SU-DHL-6 (cell line): ENCODE measurements at regions not wholly inside any gene's neighbourhood (a gene's known extent, or its start where the extent isn't known, plus 50 kb on each side); places are given as distances from the start of the nearest gene placed in this dataset.

Experiments used
- H2AFZ ChIP-seq: fragments of 200-600 bp; sonication (generic); 2 replicates; pipeline ENCODE4 v1.6.1; 2014; ENCODE audit warnings: low read depth, mild to moderate bottlenecking, moderate library complexity, mixed read lengths, antibody characterized with exemption, low read length; ENCODE audit not compliant: severe bottlenecking
- H3F3A ChIP-seq: fragments of 200-600 bp; shearing (Covaris generic); 2 replicates; pipeline ENCODE4 v1.6.0; 2016; ENCODE audit warnings: antibody characterized with exemption, mild to moderate bottlenecking; ENCODE audit not compliant: insufficient read depth
- H3K27ac ChIP-seq: fragments of 200-600 bp; sonication (generic); 2 replicates; pipeline ENCODE4 v1.5.1; 2016; ENCODE audit warnings: low read depth, mild to moderate bottlenecking, low read length, moderate library complexity, mixed read lengths
- H3K27me3 ChIP-seq: fragments of 200-600 bp; sonication (generic), shearing (Covaris generic); 2 replicates; pipeline ENCODE4 v1.6.0; 2014; ENCODE audit warnings: mild to moderate bottlenecking, low read length
- H3K36me3 ChIP-seq: fragments of 200-600 bp; sonication (generic); 2 replicates; pipeline ENCODE4 v1.6.1; 2014; ENCODE audit warnings: mild to moderate bottlenecking, low read length, mixed read lengths
- H3K4me2 ChIP-seq: fragments of 300-600, 200-600 bp; shearing (Covaris generic), sonication (generic); 2 replicates; pipeline ENCODE4 v1.6.0; 2014; ENCODE audit warnings: low read length, low read depth, mild to moderate bottlenecking; ENCODE audit not compliant: poor library complexity, severe bottlenecking
- H3K4me3 ChIP-seq: fragments of 200-600 bp; sonication (generic); 2 replicates; pipeline ENCODE4 v1.5.1; 2014; ENCODE audit warnings: antibody characterized with exemption, low read length, mild to moderate bottlenecking, mixed read lengths; ENCODE audit not compliant: insufficient read depth, poor library complexity, severe bottlenecking
- H3K79me2 ChIP-seq: fragments of 200-600 bp; sonication (generic); 2 replicates; pipeline ENCODE4 v1.6.1; 2014; ENCODE audit warnings: mild to moderate bottlenecking, low read length, moderate library complexity; ENCODE audit not compliant: insufficient read depth
- H3K9ac ChIP-seq: fragments of 200-600 bp; sonication (generic); 2 replicates; pipeline ENCODE4 v1.7.0; 2014; ENCODE audit warnings: mild to moderate bottlenecking, low read length
- H3K9me2 ChIP-seq: fragments of 200-600 bp; sonication (generic); replicated peaks from 2 replicates; pipeline ENCODE4 v1.6.1; 2014; ENCODE audit warnings: low read length; ENCODE audit not compliant: insufficient read depth
- H3K9me3 ChIP-seq: fragments of 200-600 bp; sonication (generic); 2 replicates; pipeline ENCODE4 v1.6.1; 2014; ENCODE audit warnings: low read length, mixed read lengths; ENCODE audit not compliant: insufficient read depth
- H4K20me1 ChIP-seq: fragments of 200-600 bp; sonication (generic); 2 replicates; pipeline ENCODE4 v1.6.1; 2014; ENCODE audit warnings: low read depth, mild to moderate bottlenecking, antibody characterized with exemption, low read length, moderate library complexity, mixed read lengths
- EZH2phosphoT487 ChIP-seq: fragments of 200-600 bp; sonication (generic), shearing (Covaris generic); conservative IDR thresholded peaks from 2 replicates; pipeline ENCODE4 v1.6.1; 2018; ENCODE audit warnings: mild to moderate bottlenecking, antibody characterized with exemption, low read length, moderate library complexity, mixed read lengths
- TF ChIP-seq, protein P1 (sequence below): fragments of 200-600 bp; sonication (generic); IDR thresholded peaks from one replicate; pipeline ENCODE4 v1.5.1; 2017; ENCODE audit warnings: antibody characterized with exemption, mild to moderate bottlenecking, low read length, moderate library complexity; ENCODE audit not compliant: insufficient read depth, poor library complexity, severe bottlenecking

GRCh38 chr4:130738233-130738632, 1642.3 kb downstream of the C4orf33 start:
- H3K4me3 ChIP-seq: no peak overlapping the region
- no peaks in the 10 kb centered on the region for H3K9me2 ChIP-seq
- H2AFZ ChIP-seq: no peak overlapping the region
- no peak overlapping the region for H3K4me2 ChIP-seq
- no peaks in the 10 kb centered on the region for H3K36me3 ChIP-seq
- no peaks in the 10 kb centered on the region for H3F3A ChIP-seq
- H3K79me2 ChIP-seq: no peaks in the 10 kb centered on the region
- H3K27ac ChIP-seq: no peak overlapping the region
- no peaks in the 10 kb centered on the region; the same call in 1 of the 2 replicates for H3K9me3 ChIP-seq
- no peak overlapping the region for H3K9ac ChIP-seq
- H3K27me3 ChIP-seq: no peaks in the 10 kb centered on the region
- no peaks in the 10 kb centered on the region for H4K20me1 ChIP-seq
- TF ChIP-seq, protein P1, sequence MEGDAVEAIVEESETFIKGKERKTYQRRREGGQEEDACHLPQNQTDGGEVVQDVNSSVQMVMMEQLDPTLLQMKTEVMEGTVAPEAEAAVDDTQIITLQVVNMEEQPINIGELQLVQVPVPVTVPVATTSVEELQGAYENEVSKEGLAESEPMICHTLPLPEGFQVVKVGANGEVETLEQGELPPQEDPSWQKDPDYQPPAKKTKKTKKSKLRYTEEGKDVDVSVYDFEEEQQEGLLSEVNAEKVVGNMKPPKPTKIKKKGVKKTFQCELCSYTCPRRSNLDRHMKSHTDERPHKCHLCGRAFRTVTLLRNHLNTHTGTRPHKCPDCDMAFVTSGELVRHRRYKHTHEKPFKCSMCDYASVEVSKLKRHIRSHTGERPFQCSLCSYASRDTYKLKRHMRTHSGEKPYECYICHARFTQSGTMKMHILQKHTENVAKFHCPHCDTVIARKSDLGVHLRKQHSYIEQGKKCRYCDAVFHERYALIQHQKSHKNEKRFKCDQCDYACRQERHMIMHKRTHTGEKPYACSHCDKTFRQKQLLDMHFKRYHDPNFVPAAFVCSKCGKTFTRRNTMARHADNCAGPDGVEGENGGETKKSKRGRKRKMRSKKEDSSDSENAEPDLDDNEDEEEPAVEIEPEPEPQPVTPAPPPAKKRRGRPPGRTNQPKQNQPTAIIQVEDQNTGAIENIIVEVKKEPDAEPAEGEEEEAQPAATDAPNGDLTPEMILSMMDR: no peak
- TF ChIP-seq EZH2phosphoT487: no peak

DNA sequence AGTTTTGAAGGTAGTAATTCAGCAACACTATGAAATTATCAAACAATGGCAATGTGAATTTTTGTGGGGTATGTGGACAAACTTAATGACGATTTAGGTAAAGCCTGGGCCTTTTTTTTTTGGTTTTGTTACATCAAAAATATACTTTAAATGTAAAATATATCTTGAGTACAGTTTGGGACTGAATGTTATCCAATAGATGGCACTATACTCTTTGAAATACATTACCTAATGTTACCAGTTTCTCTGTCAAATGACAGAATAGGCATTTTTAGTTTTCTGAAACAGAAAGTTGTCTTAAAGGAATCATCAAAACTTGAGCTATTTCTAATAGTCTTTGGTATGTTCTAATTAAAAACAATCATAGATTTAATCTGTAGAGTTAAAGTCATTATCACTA, 1651.9 kb downstream of the C4orf33 start:
- no peak overlapping the region for H3K4me2 ChIP-seq
- no peak overlapping the region for H3K4me3 ChIP-seq
- H3K9ac ChIP-seq: no peak overlapping the region
- H3F3A ChIP-seq: no peaks in the 10 kb centered on the region
- no peak overlapping the region for H2AFZ ChIP-seq
- no peaks in the 10 kb centered on the region for H3K9me3 ChIP-seq
- no peak overlapping the region for H3K27ac ChIP-seq
- H3K79me2 ChIP-seq: no peaks in the 10 kb centered on the region
- H3K36me3 ChIP-seq: no peaks in the 10 kb centered on the region
- TF ChIP-seq EZH2phosphoT487: no peak
- TF ChIP-seq, protein P1: no peak
- no peaks in the 10 kb centered on the region for H4K20me1 ChIP-seq
- no peaks in the 10 kb centered on the region for H3K27me3 ChIP-seq
- H3K9me2 ChIP-seq: no peaks in the 10 kb centered on the region

GRCh38 chr4:130753926-130754325, 1658.0 kb downstream of the C4orf33 start:
- TF ChIP-seq, protein P1: no peak
- no peak for TF ChIP-seq EZH2phosphoT487
- Histone ChIP-seq H3K27me3 (no peaks in the 10 kb centered on the region), H3K27ac (no peak overlapping the region), H3K79me2 (no peaks in the 10 kb centered on the region), H3K9me3 (no peaks in the 10 kb centered on the region), H3K36me3 (no peaks in the 10 kb centered on the region), H2AFZ (no peak overlapping the region), H3K9me2 (no peaks in the 10 kb centered on the region), H3K4me3 (no peak overlapping the region), H3F3A (no peaks in the 10 kb centered on the region), H3K4me2 (no peak overlapping the region), H3K9ac (no peak overlapping the region), H4K20me1 (no peaks in the 10 kb centered on the region)
